22Rv1 (cell line): ENCODE measurements at regions not wholly inside any gene's neighbourhood (a gene's known extent, or its start where the extent isn't known, plus 50 kb on each side); places are given as distances from the start of the nearest gene placed in this dataset.

Experiments used
- ZFX ChIP-seq: fragments of 450-650 bp; IDR thresholded peaks from 2 replicates; pipeline ENCODE4 v1.6.1; 2017; ENCODE audit warnings: antibody characterized with exemption, borderline replicate concordance
- TF ChIP-seq, protein P1 (sequence below): fragments of 450-650 bp; IDR thresholded peaks from 2 replicates; pipeline ENCODE4 v1.5.1; 2017; ENCODE audit warnings: mild to moderate bottlenecking

GRCh38 chr11:42774567-42774966 is 537.2 kb upstream of the API5 start:
- TF ChIP-seq, protein P1, sequence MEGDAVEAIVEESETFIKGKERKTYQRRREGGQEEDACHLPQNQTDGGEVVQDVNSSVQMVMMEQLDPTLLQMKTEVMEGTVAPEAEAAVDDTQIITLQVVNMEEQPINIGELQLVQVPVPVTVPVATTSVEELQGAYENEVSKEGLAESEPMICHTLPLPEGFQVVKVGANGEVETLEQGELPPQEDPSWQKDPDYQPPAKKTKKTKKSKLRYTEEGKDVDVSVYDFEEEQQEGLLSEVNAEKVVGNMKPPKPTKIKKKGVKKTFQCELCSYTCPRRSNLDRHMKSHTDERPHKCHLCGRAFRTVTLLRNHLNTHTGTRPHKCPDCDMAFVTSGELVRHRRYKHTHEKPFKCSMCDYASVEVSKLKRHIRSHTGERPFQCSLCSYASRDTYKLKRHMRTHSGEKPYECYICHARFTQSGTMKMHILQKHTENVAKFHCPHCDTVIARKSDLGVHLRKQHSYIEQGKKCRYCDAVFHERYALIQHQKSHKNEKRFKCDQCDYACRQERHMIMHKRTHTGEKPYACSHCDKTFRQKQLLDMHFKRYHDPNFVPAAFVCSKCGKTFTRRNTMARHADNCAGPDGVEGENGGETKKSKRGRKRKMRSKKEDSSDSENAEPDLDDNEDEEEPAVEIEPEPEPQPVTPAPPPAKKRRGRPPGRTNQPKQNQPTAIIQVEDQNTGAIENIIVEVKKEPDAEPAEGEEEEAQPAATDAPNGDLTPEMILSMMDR: no peak
- no peak for TF ChIP-seq ZFX
